Trophoblast cell (in vitro differentiated cells and primary cell): ENCODE measurements at regions not wholly inside any gene's neighbourhood (a gene's known extent, or its start where the extent isn't known, plus 50 kb on each side); places are given as distances from the start of the nearest gene placed in this dataset.
"Not testable (repeated sequence)": the region's sequence is repeated elsewhere in the genome, so short reads cannot be mapped to it uniquely, and the experiment has no call there.

ENCODE experiments used
- DNase-seq, 2 donors: peaks; one replicate each; pipeline ENCODE4 v3.0.0-alpha.2; 2016
- H2AFZ ChIP-seq: 2 replicates; pipeline ENCODE4 v1.6.1; 2013; ENCODE audit warnings: low read length, moderate library complexity, mild to moderate bottlenecking; ENCODE audit not compliant: insufficient read depth, poor library complexity
- H2AK5ac ChIP-seq: 2 replicates; pipeline ENCODE4 v1.6.1; 2013; ENCODE audit warnings: mild to moderate bottlenecking, low read length
- H2BK120ac ChIP-seq: 2 replicates; pipeline ENCODE4 v1.6.1; 2013; ENCODE audit warnings: low read length, mild to moderate bottlenecking, moderate library complexity; ENCODE audit not compliant: insufficient read depth, poor library complexity
- H2BK12ac ChIP-seq: 2 replicates; pipeline ENCODE4 v1.6.1; 2013; ENCODE audit warnings: mild to moderate bottlenecking, low read length, moderate library complexity
- H2BK5ac ChIP-seq: 2 replicates; pipeline ENCODE4 v1.6.1; 2013; ENCODE audit warnings: low read length, low read depth, moderate library complexity, mild to moderate bottlenecking; ENCODE audit not compliant: poor library complexity
- H3K14ac ChIP-seq: 2 replicates; pipeline ENCODE4 v1.6.1; 2013; ENCODE audit warnings: mild to moderate bottlenecking, low read length
- H3K18ac ChIP-seq: 2 replicates; pipeline ENCODE4 v1.6.1; 2013; ENCODE audit warnings: mild to moderate bottlenecking, low read length
- H3K23ac ChIP-seq: 2 replicates; pipeline ENCODE4 v1.6.1; 2013; ENCODE audit warnings: low read length
- H3K27ac ChIP-seq: 2 replicates; pipeline ENCODE4 v1.5.1; 2013; ENCODE audit warnings: low read depth, mild to moderate bottlenecking, inconsistent platforms, low read length, moderate library complexity
- H3K27me3 ChIP-seq: 2 replicates; pipeline ENCODE4 v1.6.1; 2013; ENCODE audit warnings: inconsistent platforms, mild to moderate bottlenecking, low read length, moderate library complexity; ENCODE audit not compliant: insufficient read depth
- H3K36me3 ChIP-seq, 2 experiments: 1 replicate in 1 of 2; 2 replicates in 1 of 2; pipeline ENCODE4 v1.6.1; 2013; ENCODE audit warnings: low read length in 2 of 2, mild to moderate bottlenecking in 2 of 2, moderate library complexity in 1 of 2; ENCODE audit not compliant: insufficient read depth in 2 of 2, control insufficient read depth in 1 of 2
- H3K4ac ChIP-seq: 2 replicates; pipeline ENCODE4 v1.6.1; 2013; ENCODE audit warnings: low read depth, mild to moderate bottlenecking, low read length, moderate library complexity
- H3K4me1 ChIP-seq, 2 experiments: 1 replicate in 1 of 2; 2 replicates in 1 of 2; pipeline ENCODE4 v1.6.1; 2013; ENCODE audit warnings: low read length in 2 of 2, mild to moderate bottlenecking in 2 of 2, moderate library complexity in 1 of 2; ENCODE audit not compliant: insufficient read depth in 2 of 2, control insufficient read depth in 1 of 2
- H3K4me2 ChIP-seq: 2 replicates; pipeline ENCODE4 v1.6.1; 2013; ENCODE audit warnings: inconsistent platforms, mild to moderate bottlenecking, low read length, moderate library complexity
- H3K4me3 ChIP-seq: 2 replicates; pipeline ENCODE4 v1.5.1; 2013; ENCODE audit warnings: mild to moderate bottlenecking, low read depth, low read length, inconsistent platforms
- H3K79me1 ChIP-seq: one replicate; pipeline ENCODE4 v1.6.1; 2013; ENCODE audit warnings: low read length
- H3K79me2 ChIP-seq: 2 replicates; pipeline ENCODE4 v1.6.1; 2013; ENCODE audit warnings: low read length, mild to moderate bottlenecking; ENCODE audit not compliant: control insufficient read depth, insufficient read depth, poor library complexity
- H3K9ac ChIP-seq: 2 replicates; pipeline ENCODE4 v1.6.1; 2013; ENCODE audit warnings: mild to moderate bottlenecking, low read length
- H3K9me3 ChIP-seq: 2 replicates; pipeline ENCODE4 v1.6.1; 2013; ENCODE audit warnings: low read depth, mild to moderate bottlenecking, control low read depth, inconsistent platforms, low read length; ENCODE audit not compliant: insufficient read depth
- H4K12ac ChIP-seq: 2 replicates; pipeline ENCODE4 v1.6.1; 2013; ENCODE audit warnings: low read depth, mild to moderate bottlenecking, low read length, moderate library complexity
- H4K8ac ChIP-seq: 2 replicates; pipeline ENCODE4 v1.6.1; 2013; ENCODE audit warnings: low read depth, mild to moderate bottlenecking, low read length, moderate library complexity
- H4K91ac ChIP-seq: one replicate; pipeline ENCODE4 v1.6.1; 2013; ENCODE audit warnings: low read depth, mild to moderate bottlenecking, low read length, moderate library complexity
- WGBS: extraction: QIAGEN DNeasy Blood & Tissue Kit; methylation state at CpG from one replicate; pipeline ENCODE4 v1.1.7; 2013; ENCODE audit warnings: missing lambda C conversion rate; ENCODE audit not compliant: insufficient read length, insufficient coverage; ENCODE audit errors: extremely low coverage; 5-methylcytosine and 5-hydroxymethylcytosine counted together

DNA sequence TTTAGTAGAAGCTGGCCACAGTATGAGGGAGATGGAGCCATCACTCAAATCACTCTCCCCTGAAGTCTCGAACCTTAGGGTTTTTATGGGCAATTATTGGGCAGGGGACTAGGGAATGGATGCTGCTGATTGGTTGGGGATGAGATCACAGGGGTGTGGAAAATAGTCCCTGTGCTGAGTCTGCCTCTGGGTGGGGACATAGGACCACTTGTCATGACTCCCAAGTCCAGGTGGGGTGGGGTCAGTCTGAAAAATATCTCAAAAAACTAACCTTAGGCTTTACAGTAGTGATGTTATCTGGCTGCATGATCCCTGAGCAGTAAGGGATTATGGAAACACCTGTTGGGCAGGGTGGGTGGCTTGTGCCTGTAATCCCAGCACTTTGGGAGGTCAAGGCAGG lies 98.6 kb downstream of the XRCC2 start:
- no peak overlapping the region for H2BK12ac ChIP-seq
- no peaks in the 10 kb centered on the region for H3K79me2 ChIP-seq
- DNase-seq = no peak
- no peak overlapping the region for H3K9ac ChIP-seq
- H2AFZ ChIP-seq = no peak overlapping the region
- no peaks in the 10 kb centered on the region for H3K4me1 ChIP-seq
- no peak overlapping the region for H4K91ac ChIP-seq
- no peaks in the 10 kb centered on the region for H3K36me3 ChIP-seq
- no peak overlapping the region for H3K4ac ChIP-seq
- WGBS = no CpG with 5 or more reads among the region's 1 CpG
- H3K4me3 ChIP-seq = no peak overlapping the region
- H3K27ac ChIP-seq = no peak overlapping the region
- H2AK5ac ChIP-seq = no peak overlapping the region
- no peak overlapping the region for H2BK5ac ChIP-seq
- no peaks in the 10 kb centered on the region for H3K79me1 ChIP-seq
- peaks cover 6% of the 10 kb centered on the region for H3K9me3 ChIP-seq
- no peaks in the 10 kb centered on the region for H3K27me3 ChIP-seq
- H3K18ac ChIP-seq = no peak overlapping the region
- H4K8ac ChIP-seq = no peak overlapping the region
- H2BK120ac ChIP-seq = no peak overlapping the region
- H3K4me2 ChIP-seq = no peak overlapping the region
- H3K14ac ChIP-seq = no peak overlapping the region
- H3K23ac ChIP-seq = no peak overlapping the region
- no peak overlapping the region for H4K12ac ChIP-seq

DNA sequence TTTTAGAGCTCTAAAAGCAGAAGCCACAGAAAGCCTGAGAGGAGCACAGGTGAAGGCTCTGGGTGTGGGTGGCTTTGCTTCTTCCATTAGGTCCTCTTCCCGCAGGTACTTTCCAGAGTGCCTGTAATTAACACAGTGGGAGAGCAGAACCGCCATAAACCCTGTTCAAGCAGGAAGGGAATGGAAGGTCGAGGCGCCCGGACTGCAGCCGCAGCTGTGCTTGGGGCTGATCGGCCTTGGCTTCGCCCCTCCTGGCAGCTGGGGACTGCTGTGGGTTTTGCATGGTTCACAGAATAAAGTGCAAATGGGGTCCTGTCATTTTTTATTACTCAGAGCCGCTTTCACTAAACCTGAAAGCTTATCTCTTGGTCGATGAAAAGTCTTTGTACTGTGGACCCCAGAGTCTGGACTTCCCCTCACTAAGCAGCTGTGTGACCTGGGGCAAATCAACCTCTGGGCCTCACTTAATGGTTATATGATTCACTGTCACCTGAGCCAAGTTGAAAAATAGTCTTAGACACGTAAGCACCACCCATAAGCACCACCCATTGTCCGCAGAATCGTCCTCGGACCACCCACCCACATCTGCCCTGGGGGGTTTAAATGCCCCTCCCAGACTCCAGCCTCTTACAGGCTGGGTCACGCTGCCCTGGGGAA lies 100.9 kb downstream of the XRCC2 start:
- Histone ChIP-seq H3K4me3 (no peak overlapping the region), H3K79me1 (no peaks in the 10 kb centered on the region), H3K18ac (no peak overlapping the region), H3K9ac (no peak overlapping the region), H2BK12ac (no peak overlapping the region), H3K36me3 (no peaks in the 10 kb centered on the region), H4K8ac (no peak overlapping the region), H4K91ac (no peak overlapping the region), H3K23ac (no peak overlapping the region), H3K4ac (no peak overlapping the region), H2BK5ac (no peak overlapping the region), H3K9me3 (peaks cover 6% of the 10 kb centered on the region), H3K27ac (no peak overlapping the region), H4K12ac (no peak overlapping the region), H3K14ac (no peak overlapping the region), H2AFZ (no peak overlapping the region), H3K4me1 (no peaks in the 10 kb centered on the region), H3K79me2 (no peaks in the 10 kb centered on the region), H2AK5ac (no peak overlapping the region), H2BK120ac (no peak overlapping the region), H3K27me3 (no peaks in the 10 kb centered on the region), H3K4me2 (no peak overlapping the region)
- DNase-seq = peak; percentile 47 to 57
- WGBS = no CpG with 5 or more reads among the region's 15 CpGs

DNA sequence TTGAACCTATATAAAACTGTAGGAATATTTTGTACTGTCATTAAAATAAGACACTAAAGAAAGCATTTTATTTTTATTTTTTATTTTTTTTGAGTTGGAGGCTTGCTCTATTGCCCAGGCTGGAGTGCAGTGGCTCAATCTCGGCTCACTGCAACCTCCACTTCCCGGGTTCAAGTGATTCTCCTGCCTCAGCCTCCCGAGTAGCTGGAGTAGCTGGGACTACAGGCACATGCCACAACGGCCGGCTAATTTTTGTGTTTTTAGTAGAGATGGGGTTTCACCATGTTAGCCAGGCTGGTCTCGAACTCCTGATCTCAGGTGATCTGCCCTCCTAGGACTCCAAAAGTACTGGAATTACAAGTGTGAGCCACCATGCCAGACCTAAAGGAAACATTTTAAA lies 102.8 kb downstream of the XRCC2 start:
- H2AK5ac ChIP-seq, H3K36me3 ChIP-seq, DNase-seq, H3K4me2 ChIP-seq, H4K12ac ChIP-seq, H2AFZ ChIP-seq, H3K79me2 ChIP-seq, H3K23ac ChIP-seq, H3K79me1 ChIP-seq, H2BK120ac ChIP-seq, H3K9me3 ChIP-seq, H3K14ac ChIP-seq, H3K4me3 ChIP-seq, H3K27ac ChIP-seq, H3K4me1 ChIP-seq, H4K91ac ChIP-seq, H3K4ac ChIP-seq, H4K8ac ChIP-seq, H2BK12ac ChIP-seq, H3K18ac ChIP-seq, H3K27me3 ChIP-seq, H3K9ac ChIP-seq, H2BK5ac ChIP-seq: not testable (repeated sequence)
- no CpG with 5 or more reads among the region's 6 CpGs for WGBS

DNA sequence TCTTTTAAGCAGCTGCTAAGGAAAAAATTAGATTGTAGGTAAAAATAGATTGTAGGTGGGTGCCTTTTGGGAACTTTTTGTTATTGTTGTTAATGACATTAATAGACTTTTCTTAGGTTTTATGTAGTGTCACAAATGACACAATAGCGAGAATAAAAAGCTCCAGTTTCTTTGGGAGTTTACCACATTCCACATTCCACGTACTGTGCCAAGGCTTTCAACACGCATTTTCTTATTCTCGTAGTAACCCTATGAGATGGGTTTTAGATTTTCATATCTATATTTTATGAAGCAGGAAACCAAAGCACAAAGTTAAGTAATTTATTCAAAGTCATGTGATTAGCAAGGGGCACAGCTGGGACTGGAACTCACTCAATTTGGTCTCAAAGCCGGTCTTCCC lies 103.8 kb downstream of the XRCC2 start:
- no peaks in the 10 kb centered on the region for H3K79me2 ChIP-seq
- H2BK5ac ChIP-seq = no peak overlapping the region
- H3K36me3 ChIP-seq = no peaks in the 10 kb centered on the region
- peaks cover 4% of the 10 kb centered on the region for H3K9me3 ChIP-seq
- H3K23ac ChIP-seq = no peak overlapping the region
- DNase-seq = no peak
- H4K12ac ChIP-seq = no peak overlapping the region
- H3K4ac ChIP-seq = no peak overlapping the region
- H3K79me1 ChIP-seq = no peaks in the 10 kb centered on the region
- H3K4me1 ChIP-seq = no peaks in the 10 kb centered on the region
- H2BK120ac ChIP-seq = no peak overlapping the region
- H3K27ac ChIP-seq = no peak overlapping the region
- no peak overlapping the region for H2AFZ ChIP-seq
- no peak overlapping the region for H3K18ac ChIP-seq
- H2AK5ac ChIP-seq = no peak overlapping the region
- H4K8ac ChIP-seq = no peak overlapping the region
- no CpG with 5 or more reads among the region's 5 CpGs for WGBS
- no peak overlapping the region for H3K4me3 ChIP-seq
- no peak overlapping the region for H2BK12ac ChIP-seq
- H3K14ac ChIP-seq = no peak overlapping the region
- H4K91ac ChIP-seq = no peak overlapping the region
- H3K4me2 ChIP-seq = no peak overlapping the region
- H3K9ac ChIP-seq = no peak overlapping the region
- H3K27me3 ChIP-seq = no peaks in the 10 kb centered on the region
